Muscle layer of duodenum (tissue), 2 donors: ENCODE measurements at regions not wholly inside any gene's neighbourhood (a gene's known extent, or its start where the extent isn't known, plus 50 kb on each side); places are given as distances from the start of the nearest gene placed in this dataset.
A peak's percentile ranks its signal among the peaks of the same experiment; 100 is the strongest.

Experiments
- H3K27ac ChIP-seq: one replicate; pipeline ENCODE4 v1.7.0; 2013; ENCODE audit warnings: mild to moderate bottlenecking, low read length
- H3K27me3 ChIP-seq: one replicate; pipeline ENCODE4 v1.7.0; 2013; ENCODE audit warnings: low read depth, mild to moderate bottlenecking, control low read depth, low read length
- H3K36me3 ChIP-seq, 2 donors: one replicate each; pipeline ENCODE4 v1.7.0; 2013; ENCODE audit warnings: low read length in 2 of 2, control low read depth in 1 of 2, mild to moderate bottlenecking in 1 of 2; ENCODE audit not compliant: insufficient read depth in 2 of 2, control insufficient read depth in 1 of 2
- H3K4me1 ChIP-seq, 2 donors: one replicate each; pipeline ENCODE4 v1.7.0; 2013; ENCODE audit warnings: low read length in 2 of 2, mild to moderate bottlenecking in 2 of 2, control low read depth in 1 of 2, moderate library complexity in 1 of 2; ENCODE audit not compliant: insufficient read depth in 2 of 2, control insufficient read depth in 1 of 2
- H3K4me3 ChIP-seq, 2 donors: one replicate each; pipeline ENCODE4 v1.7.0; 2013; ENCODE audit warnings: low read length in 2 of 2, low read depth in 1 of 2, mild to moderate bottlenecking in 1 of 2
- H3K9me3 ChIP-seq, 2 donors: one replicate each; pipeline ENCODE4 v1.7.0; 2013; ENCODE audit warnings: low read length in 2 of 2, control low read depth in 1 of 2, mild to moderate bottlenecking in 1 of 2; ENCODE audit not compliant: control insufficient read depth in 1 of 2
- donor health status: healthy.

DNA sequence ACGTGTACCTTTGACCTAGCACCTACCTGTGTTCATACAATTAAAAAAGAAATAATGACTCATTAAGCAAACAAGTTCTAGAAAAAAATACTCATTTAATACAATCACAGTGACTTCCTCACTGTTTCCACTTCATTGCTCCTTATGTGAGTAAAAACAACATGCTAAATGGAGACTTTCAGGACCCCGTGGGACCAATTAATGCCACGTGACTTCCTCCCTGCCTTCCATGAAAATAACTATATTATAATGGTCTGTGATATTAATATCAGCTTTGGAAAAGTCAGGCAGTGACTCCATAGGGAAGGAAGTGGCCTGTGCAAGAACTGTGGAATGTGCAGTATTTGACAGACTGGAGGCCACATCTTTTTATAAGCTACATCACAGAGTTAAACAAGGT, 337.8 kb downstream of the HLX start:
- Histone ChIP-seq H3K4me3 (no peak overlapping the region), H3K27ac (no peak overlapping the region), H3K27me3 (no peaks in the 10 kb centered on the region), H3K4me1 (no peaks in the 10 kb centered on the region), H3K9me3 (no peaks in the 10 kb centered on the region), H3K36me3 (no peaks in the 10 kb centered on the region)

DNA sequence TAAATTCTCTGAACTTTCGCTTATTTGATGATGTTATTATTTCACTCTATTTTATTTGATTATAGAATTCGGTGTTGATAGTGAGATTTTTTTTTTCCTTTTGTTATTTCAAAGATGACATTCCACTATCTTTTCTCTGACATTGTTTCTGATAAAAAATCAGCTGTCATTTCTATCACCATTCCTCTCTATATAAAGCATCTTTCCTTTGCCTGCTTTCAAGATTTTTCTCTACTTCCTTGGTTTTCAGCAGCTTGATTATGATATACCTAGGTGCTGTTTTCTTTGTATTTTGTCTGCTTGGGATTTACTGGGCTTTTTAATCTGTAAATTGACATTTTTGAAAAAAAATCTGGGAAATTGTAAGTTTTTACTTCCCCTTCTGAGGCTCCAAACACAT, 344.0 kb downstream of the HLX start:
- H3K4me3 ChIP-seq, result no peak overlapping the region
- H3K27ac ChIP-seq, result no peak overlapping the region
- peaks cover 0 to 2% of the 10 kb centered on the region in 2 donors for H3K4me1 ChIP-seq
- no peaks in the 10 kb centered on the region for H3K36me3 ChIP-seq
- peaks cover 0 to 12% of the 10 kb centered on the region in 2 donors for H3K9me3 ChIP-seq
- no peaks in the 10 kb centered on the region for H3K27me3 ChIP-seq

GRCh38 chr1:221227460-221227859, 348.2 kb downstream of the HLX start:
- peaks cover 0 to 15% of the 10 kb centered on the region in 2 donors for H3K4me1 ChIP-seq
- no peak overlapping the region for H3K27ac ChIP-seq
- peaks cover 0 to 12% of the 10 kb centered on the region in 2 donors for H3K9me3 ChIP-seq
- no peaks in the 10 kb centered on the region for H3K27me3 ChIP-seq
- H3K4me3 ChIP-seq, result no peak overlapping the region
- H3K36me3 ChIP-seq, result no peaks in the 10 kb centered on the region

DNA sequence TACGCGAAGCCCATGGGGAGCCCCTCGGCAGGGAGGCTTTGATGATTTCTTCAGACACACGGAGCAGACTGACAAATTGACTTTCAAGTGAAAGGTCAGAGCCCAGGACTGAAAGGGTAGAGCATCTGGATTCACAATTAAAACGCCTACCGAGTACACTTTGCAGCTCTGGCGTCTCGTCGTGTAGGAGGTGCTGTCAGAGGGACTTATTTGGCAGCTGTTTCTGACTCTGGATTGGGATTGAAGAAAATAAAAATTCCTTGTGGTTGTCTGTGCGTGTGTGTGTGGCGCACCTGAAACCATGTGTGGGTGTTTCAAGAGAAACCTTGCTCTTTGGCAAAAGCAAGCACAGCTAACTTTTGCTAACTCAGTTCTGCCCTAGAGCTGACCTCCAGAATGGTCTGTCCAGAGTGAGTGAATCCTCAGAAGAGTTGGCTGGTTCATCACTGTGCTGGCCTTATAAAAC, 348.7 kb downstream of the HLX start:
- Histone ChIP-seq H3K9me3 (peaks cover 0 to 12% of the 10 kb centered on the region in 2 donors), H3K27me3 (no peaks in the 10 kb centered on the region), H3K27ac (no peak overlapping the region), H3K36me3 (no peaks in the 10 kb centered on the region), H3K4me1 (peaks cover 0 to 15% of the 10 kb centered on the region in 2 donors), H3K4me3 (no peak overlapping the region)

DNA sequence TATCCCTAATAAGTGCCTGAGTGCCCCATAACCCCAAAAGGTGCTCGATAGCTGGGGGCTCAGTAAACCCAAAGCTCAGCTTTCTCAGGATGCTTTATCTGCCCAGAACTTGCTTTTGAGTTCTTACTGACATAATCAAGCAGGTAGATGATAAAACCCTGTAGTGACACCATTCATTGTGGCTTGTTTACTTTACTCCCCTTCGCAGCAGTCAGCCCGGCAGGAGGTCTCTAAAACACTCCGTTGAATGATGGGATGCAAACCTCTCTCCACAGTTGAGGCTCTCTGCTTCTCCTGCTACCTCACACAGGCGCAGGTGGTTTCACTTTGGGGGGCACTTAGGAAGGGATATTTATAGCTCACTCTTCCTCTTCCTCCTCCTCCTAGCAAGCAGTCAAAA, 349.4 kb downstream of the HLX start:
- no peak overlapping the region for H3K4me3 ChIP-seq
- no peaks in the 10 kb centered on the region for H3K27me3 ChIP-seq
- peaks cover 0 to 8% of the 10 kb centered on the region in 2 donors for H3K9me3 ChIP-seq
- no peak overlapping the region for H3K27ac ChIP-seq
- H3K4me1 ChIP-seq, result peaks cover 0 to 15% of the 10 kb centered on the region in 2 donors
- H3K36me3 ChIP-seq, result no peaks in the 10 kb centered on the region

DNA sequence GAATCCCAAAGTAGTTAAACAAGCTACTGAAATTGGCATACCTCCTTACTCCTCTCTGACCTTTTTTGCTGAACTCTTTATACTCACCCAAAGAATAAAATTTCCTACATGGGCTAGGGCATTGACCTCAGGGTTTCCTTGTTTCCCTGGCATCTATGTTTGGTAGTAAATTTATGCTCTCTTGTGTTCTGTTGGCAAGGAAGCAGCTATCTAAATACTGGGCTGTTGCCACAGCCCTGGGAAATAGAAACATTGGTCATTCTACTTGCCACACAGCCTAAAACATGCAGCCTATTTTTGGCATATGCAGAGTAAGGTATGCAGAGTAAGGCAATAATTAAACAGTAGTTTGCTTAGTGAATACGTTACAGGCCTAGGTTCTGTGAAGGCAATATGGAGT, 351.4 kb downstream of the HLX start:
- Histone ChIP-seq H3K4me3 (no peak overlapping the region), H3K4me1 (peaks cover 0 to 26% of the 10 kb centered on the region in 2 donors), H3K27me3 (no peaks in the 10 kb centered on the region), H3K27ac (peak overlapping the region; percentile 21), H3K9me3 (no peaks in the 10 kb centered on the region), H3K36me3 (no peaks in the 10 kb centered on the region)

- Histone ChIP-seq H3K4me1 (peaks cover 0 to 17% of the 10 kb centered on the region in 2 donors), H3K27me3 (no peaks in the 10 kb centered on the region), H3K4me3 (no peak overlapping the region), H3K27ac (no peak overlapping the region), H3K36me3 (no peaks in the 10 kb centered on the region), H3K9me3 (no peaks in the 10 kb centered on the region)
Measured at GRCh38 chr1:221234791-221235190, 355.5 kb downstream of the HLX start.

DNA sequence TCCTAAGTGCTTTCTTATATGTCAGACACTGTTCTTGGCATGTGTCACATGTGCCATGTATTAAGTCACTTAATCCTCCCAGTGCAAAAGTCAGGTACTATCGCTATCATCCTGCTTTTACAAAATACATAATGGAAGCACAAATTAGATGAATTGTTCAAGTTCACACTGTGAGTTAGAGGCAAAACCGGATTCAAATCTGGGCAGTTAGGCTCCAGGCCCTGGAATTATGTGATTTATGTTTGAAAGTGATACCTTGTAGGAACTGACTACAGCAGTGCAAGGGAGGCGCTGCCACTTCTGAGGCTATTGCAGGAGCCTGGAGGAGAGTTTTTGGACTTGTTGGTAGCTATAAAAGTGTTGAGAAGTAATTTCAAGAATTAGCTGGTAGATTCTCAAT, 358.3 kb downstream of the HLX start:
- Histone ChIP-seq H3K4me1 (peaks cover 0 to 19% of the 10 kb centered on the region in 2 donors), H3K36me3 (no peaks in the 10 kb centered on the region), H3K27me3 (no peaks in the 10 kb centered on the region), H3K9me3 (no peaks in the 10 kb centered on the region), H3K4me3 (no peak overlapping the region), H3K27ac (no peak overlapping the region)

DNA sequence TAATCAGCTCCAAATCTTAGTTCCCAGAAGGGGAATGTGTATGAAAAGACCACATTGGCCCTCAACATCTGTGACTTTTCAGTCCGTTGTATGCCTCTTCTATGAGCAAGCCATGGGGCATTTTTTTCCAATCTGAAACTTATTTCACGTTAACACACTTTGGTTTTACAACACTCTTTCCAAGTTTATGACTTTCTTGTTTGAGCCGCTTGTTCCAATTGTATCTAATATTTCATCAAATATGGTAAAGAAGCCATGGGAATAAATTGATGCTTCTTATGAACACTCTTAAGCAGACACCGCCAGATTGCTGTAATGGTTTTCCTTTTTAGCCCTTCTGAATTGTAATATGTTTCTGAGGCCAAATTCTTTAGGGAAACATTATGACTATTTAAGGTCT, 359.9 kb downstream of the HLX start:
- no peaks in the 10 kb centered on the region for H3K9me3 ChIP-seq
- no peaks in the 10 kb centered on the region for H3K36me3 ChIP-seq
- peaks cover 0 to 19% of the 10 kb centered on the region in 2 donors for H3K4me1 ChIP-seq
- H3K27me3 ChIP-seq, result no peaks in the 10 kb centered on the region
- H3K27ac ChIP-seq, result no peak overlapping the region
- H3K4me3 ChIP-seq, result no peak overlapping the region

DNA sequence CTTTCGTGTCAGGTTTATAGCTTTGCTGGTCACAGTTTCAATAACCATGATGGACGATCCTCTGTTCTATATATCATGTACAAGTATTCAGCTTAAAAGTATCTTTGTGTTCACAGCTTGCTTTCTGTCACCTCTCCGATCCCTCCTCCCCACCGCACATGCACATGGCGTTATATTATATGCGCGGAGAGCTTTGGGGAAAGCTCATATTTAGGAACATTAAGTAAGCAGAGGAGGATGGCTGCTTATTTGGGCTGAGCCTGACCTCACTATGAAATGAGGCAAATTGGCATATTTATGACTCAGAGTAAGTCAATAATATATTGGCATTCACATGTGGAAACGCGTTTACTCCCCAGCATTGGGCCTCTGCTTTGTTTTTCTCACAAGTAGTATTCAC, 360.5 kb downstream of the HLX start:
- no peak overlapping the region for H3K4me3 ChIP-seq
- H3K9me3 ChIP-seq, result no peaks in the 10 kb centered on the region
- no peaks in the 10 kb centered on the region for H3K27me3 ChIP-seq
- H3K27ac ChIP-seq, result no peak overlapping the region
- H3K36me3 ChIP-seq, result no peaks in the 10 kb centered on the region
- H3K4me1 ChIP-seq, result peaks cover 0 to 14% of the 10 kb centered on the region in 2 donors

DNA sequence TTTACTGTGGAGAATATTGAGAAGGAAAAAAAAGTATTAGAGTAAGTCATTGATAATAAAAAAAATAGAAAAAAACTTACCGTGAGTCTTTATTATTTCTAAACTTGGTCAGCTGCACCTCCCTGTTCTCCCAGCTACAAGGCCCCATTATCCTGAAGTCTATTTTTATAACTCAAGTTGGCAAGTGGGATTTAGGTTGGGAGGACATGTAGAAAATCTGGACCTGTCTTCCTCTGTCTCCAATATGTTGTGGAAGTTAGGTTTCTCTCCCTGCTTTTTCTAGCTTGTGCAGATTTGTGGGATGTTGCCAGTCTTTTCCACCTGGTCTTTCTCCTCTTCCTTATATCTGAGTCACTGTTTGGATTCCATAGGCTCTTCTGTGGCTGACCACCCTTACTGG, 361.4 kb downstream of the HLX start:
- Histone ChIP-seq H3K36me3 (no peaks in the 10 kb centered on the region), H3K27ac (no peak overlapping the region), H3K27me3 (no peaks in the 10 kb centered on the region), H3K9me3 (no peaks in the 10 kb centered on the region), H3K4me1 (peaks cover 0 to 7% of the 10 kb centered on the region in 2 donors), H3K4me3 (no peak overlapping the region)

GRCh38 chr1:221241157-221241556, 361.9 kb downstream of the HLX start:
- no peak overlapping the region for H3K4me3 ChIP-seq
- H3K4me1 ChIP-seq, result peaks cover 0 to 6% of the 10 kb centered on the region in 2 donors
- no peaks in the 10 kb centered on the region for H3K36me3 ChIP-seq
- H3K27me3 ChIP-seq, result no peaks in the 10 kb centered on the region
- no peak overlapping the region for H3K27ac ChIP-seq
- no peaks in the 10 kb centered on the region for H3K9me3 ChIP-seq
